Endothelial cell of umbilical vein (primary cell): ENCODE measurements at regions not wholly inside any gene's neighbourhood (a gene's known extent, or its start where the extent isn't known, plus 50 kb on each side); places are given as distances from the start of the nearest gene placed in this dataset.
"Not testable (repeated sequence)": the region's sequence is repeated elsewhere in the genome, so short reads cannot be mapped to it uniquely, and the experiment has no call there.

Source experiments
- BruUV-seq: library from RNA; stranded (reverse); fragments of 400-500 nt; replicated peaks from 2 replicates; lab custom pipeline; 2021; lab: Mats Ljungman, UMichigan
- CTCF ChIA-PET: fragments of 300-600, 350-600 bp; sonication (Branson Sonifier 250); formaldehyde crosslinking; loops from one replicate; lab custom pipeline; 2021; ENCODE audit warnings: antibody characterized with exemption, inconsistent platforms; lab: Charles Lee
- POLR2A ChIA-PET: fragments of 300-600, 350-600 bp; sonication (Branson Sonifier 250); formaldehyde crosslinking; loops from one replicate; lab custom pipeline; 2021; ENCODE audit warnings: antibody characterized with exemption, inconsistent platforms; lab: Charles Lee
- DNase-seq: peaks from one replicate; pipeline ENCODE4 v3.0.0-alpha.2; 2011; ENCODE audit warnings: low read depth, low spot score
- FAIRE-seq: peaks from 2 replicates; lab custom pipeline; 2011; peaks lifted over from hg19 to GRCh38; lab: Jason Lieb, UNC
- H2AFZ ChIP-seq: 2 replicates; pipeline ENCODE4 v1.6.0; 2012; ENCODE audit warnings: low read depth, low read length, control low read depth, inconsistent platforms
- H3K27ac ChIP-seq: 2 replicates; pipeline ENCODE4 v1.5.1; 2011; ENCODE audit warnings: low read depth, mild to moderate bottlenecking, control low read depth, low read length, moderate library complexity; ENCODE audit not compliant: insufficient read depth
- H3K27me3 ChIP-seq, 2 experiments: 2 replicates each; pipeline versions ENCODE4 v1.6.0 to v1.6.1; 2011; ENCODE audit warnings: low read length in 2 of 2, mixed read lengths in 1 of 2; ENCODE audit not compliant: control insufficient read depth in 2 of 2, insufficient read depth in 2 of 2
- H3K36me3 ChIP-seq, 2 experiments: 2 replicates in 1 of 2; 3 replicates in 1 of 2; pipeline ENCODE4 v1.5.1; 2011; ENCODE audit warnings: low read length in 2 of 2, mild to moderate bottlenecking in 1 of 2, moderate library complexity in 1 of 2; ENCODE audit not compliant: control insufficient read depth in 2 of 2, insufficient read depth in 2 of 2; ENCODE audit errors: extremely low read depth in 1 of 2
- H3K4me1 ChIP-seq: 3 replicates; pipeline ENCODE4 v1.5.1; 2011; ENCODE audit warnings: mild to moderate bottlenecking, low read length; ENCODE audit not compliant: control insufficient read depth, insufficient read depth; ENCODE audit errors: extremely low read depth
- H3K4me2 ChIP-seq: 2 replicates; pipeline ENCODE4 v1.6.1; 2011; ENCODE audit warnings: low read length, control low read depth, mixed read lengths; ENCODE audit not compliant: insufficient read depth
- H3K4me3 ChIP-seq, 3 experiments: fragments of 200-600 bp in 1 of 3; sonication (generic), shearing (Covaris generic) in 1 of 3; replicated peaks in 1 of 3; 2 replicates each; pipeline ENCODE4 v1.5.1; 2011 to 2016; ENCODE audit warnings: control low read depth in 3 of 3, low read length in 3 of 3, mild to moderate bottlenecking in 2 of 3, inconsistent platforms in 1 of 3, low read depth in 1 of 3, moderate library complexity in 1 of 3; ENCODE audit not compliant: insufficient read depth in 1 of 3
- H3K79me2 ChIP-seq: 2 replicates; pipeline ENCODE4 v1.6.0; 2012; ENCODE audit warnings: low read length, inconsistent platforms; ENCODE audit not compliant: control insufficient read depth, insufficient read depth
- H3K9ac ChIP-seq: replicated peaks from 2 replicates; pipeline ENCODE3; 2011; ENCODE audit warnings: low read length, control low read depth; ENCODE audit not compliant: insufficient read depth; ENCODE audit errors: extremely low read depth
- H3K9me1 ChIP-seq: replicated peaks from 3 replicates; pipeline ENCODE4 v1.6.0; 2011; ENCODE audit warnings: mild to moderate bottlenecking, low read length; ENCODE audit not compliant: control insufficient read depth, insufficient read depth; ENCODE audit errors: extremely low read depth
- H3K9me3 ChIP-seq: replicated peaks from 2 replicates; pipeline ENCODE4 v1.5.1; 2012; ENCODE audit warnings: low read length, inconsistent platforms; ENCODE audit not compliant: control insufficient read depth, insufficient read depth
- H4K20me1 ChIP-seq: replicated peaks from 2 replicates; pipeline ENCODE3; 2011; ENCODE audit warnings: mild to moderate bottlenecking, low read length; ENCODE audit not compliant: control insufficient read depth, insufficient read depth; ENCODE audit errors: extremely low read depth
- CTCF ChIP-seq, 2 donors: IDR thresholded peaks; 1 replicate in 1 of 2; 2 replicates in 1 of 2; pipeline ENCODE4 v1.5.1; 2011; ENCODE audit warnings: low read length in 2 of 2, mild to moderate bottlenecking in 2 of 2, moderate library complexity in 2 of 2, control low read depth in 1 of 2, inconsistent platforms in 1 of 2, low read depth in 1 of 2; ENCODE audit not compliant: insufficient read depth in 1 of 2; ENCODE audit errors: extremely low read depth in 1 of 2
- EZH2 ChIP-seq: IDR thresholded peaks from 2 replicates; pipeline ENCODE4 v1.6.1; 2012; ENCODE audit warnings: borderline replicate concordance, low read depth, mild to moderate bottlenecking, moderate library complexity, low read length, inconsistent platforms; ENCODE audit not compliant: severe bottlenecking
- FOS ChIP-seq: IDR thresholded peaks from 2 replicates; pipeline ENCODE4 v1.6.1; 2011; ENCODE audit warnings: mild to moderate bottlenecking, low read length, moderate library complexity, borderline replicate concordance; ENCODE audit not compliant: insufficient read depth
- GATA2 ChIP-seq: IDR thresholded peaks from 2 replicates; pipeline ENCODE4 v1.7.0; 2011; ENCODE audit warnings: low read depth, mild to moderate bottlenecking, moderate library complexity, mixed read lengths, low read length; ENCODE audit not compliant: insufficient read length, insufficient read depth
- JUN ChIP-seq: IDR thresholded peaks from 2 replicates; pipeline ENCODE4 v1.6.1; 2011; ENCODE audit warnings: borderline replicate concordance, low read depth; ENCODE audit not compliant: insufficient read length, insufficient read depth
- MAX ChIP-seq: IDR thresholded peaks from 2 replicates; pipeline ENCODE4 v1.6.1; 2011; ENCODE audit not compliant: insufficient read depth, insufficient read length
- MYC ChIP-seq: IDR thresholded peaks from one replicate; pipeline ENCODE4 v1.6.1; 2011; ENCODE audit warnings: mild to moderate bottlenecking, low read depth, low read length
- POLR2A ChIP-seq: IDR thresholded peaks from 2 replicates; pipeline ENCODE4 v1.6.1; 2012; ENCODE audit warnings: low read depth, mild to moderate bottlenecking, control low read depth, low read length
- POLR2AphosphoS5 ChIP-seq: IDR thresholded peaks from 2 replicates; pipeline ENCODE4 v1.6.1; 2012; ENCODE audit warnings: low read depth, mild to moderate bottlenecking, control low read depth, low read length, moderate library complexity; ENCODE audit not compliant: insufficient read depth
- dilution Hi-C: fragments of 300-500 bp; cut with MboI; formaldehyde crosslinking; loops from one replicate; pipeline ENCODE4 v1.15.0; 2019; ENCODE audit warnings: low sequenced_read_pairs; ENCODE audit not compliant: extremely low pct_ligation_motif_present
- intact Hi-C: fragments of 100-400 bp; cut with micrococcal nuclease; formaldehyde crosslinking; loops from one replicate; pipeline ENCODE4 v1.10.0; 2022

DNA sequence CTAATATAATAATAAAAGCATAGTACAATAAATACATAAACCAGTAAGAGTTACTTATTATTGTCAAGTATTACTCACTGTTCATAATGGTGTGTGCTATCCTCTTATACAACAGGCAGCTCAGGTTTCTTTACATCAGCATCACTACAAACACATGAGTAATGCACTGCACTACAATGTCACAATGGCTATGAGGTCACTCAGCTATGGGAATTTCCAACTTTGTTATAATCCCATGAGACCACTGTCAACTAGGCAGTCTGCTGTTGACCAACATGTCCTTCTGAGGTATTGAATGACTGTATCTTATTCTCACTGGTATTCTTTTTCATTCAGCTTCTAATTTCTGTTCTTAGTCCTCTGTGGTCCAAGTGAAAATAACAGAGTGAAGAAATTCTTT is 250.4 kb upstream of the DSEL start:
- peak; percentile 78 for DNase-seq
- H3K79me2 ChIP-seq: no peaks in the 10 kb centered on the region
- intact Hi-C loops (no loop called here), dilution Hi-C loops (no loop called here)
- H4K20me1 ChIP-seq: no peaks in the 10 kb centered on the region
- BruUV-seq: no TSS peak
- H3K4me3 ChIP-seq: no peak overlapping the region
- H3K9ac ChIP-seq: no peak overlapping the region
- ChIA-PET POLR2A (no interaction called here), CTCF (interaction anchor here (0.8 to 1.5 kb wide), 2 partner anchors 16 to 17 kb away, joined by 3 read pairs; no protein-coding TSS in a partner anchor)
- no peaks in the 10 kb centered on the region for H3K27me3 ChIP-seq
- H3K27ac ChIP-seq: no peak overlapping the region
- no peak overlapping the region for H2AFZ ChIP-seq
- H3K4me2 ChIP-seq: no peak overlapping the region
- no peaks in the 10 kb centered on the region for H3K9me3 ChIP-seq
- H3K4me1 ChIP-seq: peaks cover 7% of the 10 kb centered on the region
- H3K9me1 ChIP-seq: no peaks in the 10 kb centered on the region
- H3K36me3 ChIP-seq: no peaks in the 10 kb centered on the region
- FAIRE-seq: no peak
- no peak for TF ChIP-seq MYC
- no peak for TF ChIP-seq EZH2
- TF ChIP-seq JUN: peak; percentile 59
- no peak for TF ChIP-seq CTCF (IDR thresholded peaks at IDR 0.05; ENCODE audit: extremely low read depth in 1 of 2, insufficient read depth in 1 of 2, low read depth in 1 of 2, low read length in 2 of 2)
- no peak for TF ChIP-seq MAX
- TF ChIP-seq POLR2A: no peak
- TF ChIP-seq GATA2: no peak
- TF ChIP-seq POLR2AphosphoS5: no peak
- TF ChIP-seq FOS: peak; percentile 17

DNA sequence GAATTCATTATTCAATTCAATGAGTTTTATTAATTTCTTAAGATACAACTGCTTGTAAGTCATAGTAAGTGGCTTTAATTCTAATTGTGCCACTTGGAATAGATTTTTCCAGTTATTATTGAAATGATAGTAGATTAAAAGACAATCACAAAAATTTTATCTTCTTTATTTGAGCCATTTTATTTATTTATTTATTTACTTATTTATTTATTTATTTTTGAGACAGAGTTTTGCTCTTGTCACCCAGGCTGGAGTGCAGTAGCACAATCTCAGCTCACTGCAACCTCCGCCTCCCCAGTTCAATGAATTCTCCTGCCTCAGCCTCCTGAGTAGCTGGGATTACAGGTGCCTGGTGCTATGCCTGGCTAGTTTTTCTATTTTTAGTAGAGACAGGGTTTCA is 235.7 kb upstream of the DSEL start:
- H3K4me3 ChIP-seq, BruUV-seq, H2AFZ ChIP-seq, dilution Hi-C loops, H4K20me1 ChIP-seq, H3K79me2 ChIP-seq, POLR2A ChIA-PET, FAIRE-seq, H3K36me3 ChIP-seq, H3K9me1 ChIP-seq, H3K9me3 ChIP-seq, H3K27ac ChIP-seq, H3K4me2 ChIP-seq, DNase-seq, H3K27me3 ChIP-seq, H3K9ac ChIP-seq, intact Hi-C loops, H3K4me1 ChIP-seq: not testable (repeated sequence)
- CTCF ChIA-PET: interaction anchor here (0.7 kb wide), 1 partner anchor 364 kb away, joined by 3 read pairs; no protein-coding TSS in a partner anchor
